DMS53 (cell line): ENCODE measurements at regions not wholly inside any gene's neighbourhood (a gene's known extent, or its start where the extent isn't known, plus 50 kb on each side); places are given as distances from the start of the nearest gene placed in this dataset.

Experiments used
- DNase-seq: peaks from one replicate; lab custom pipeline; 2025; lab: John Stamatoyannopoulos, UW

GRCh38 chr18:29156531-29156930 is 979.6 kb upstream of the CDH2 start:
- no peak for DNase-seq

GRCh38 chr18:29154758-29155725 is 978.1 kb upstream of the CDH2 start:
- no peak for DNase-seq

- DNase-seq = no peak
Observed at GRCh38 chr18:29154196-29154757, 977.3 kb upstream of the CDH2 start.

- no peak for DNase-seq
Observed at GRCh38 chr18:29153091-29153490, 976.2 kb upstream of the CDH2 start.

DNA sequence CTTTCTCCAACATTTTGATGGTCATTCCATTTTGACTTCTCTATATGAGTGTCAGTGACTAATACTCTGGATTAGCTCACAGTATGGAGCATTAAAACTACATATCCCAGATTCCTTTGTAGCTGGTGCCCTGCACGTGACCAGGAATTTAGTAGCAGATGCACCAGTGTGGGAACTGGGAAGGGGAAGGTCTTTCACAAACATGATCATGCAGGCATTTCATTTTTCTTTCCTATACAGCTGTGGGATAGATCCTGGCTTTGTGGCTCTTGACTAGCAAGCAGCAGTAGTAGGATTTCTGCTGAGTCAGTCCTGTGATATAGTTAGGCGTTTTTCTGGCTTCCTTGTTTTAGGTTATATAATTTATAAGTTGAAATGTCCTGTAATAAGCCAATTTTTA is 971.0 kb upstream of the CDH2 start:
- DNase-seq = peak; percentile 75

DNA sequence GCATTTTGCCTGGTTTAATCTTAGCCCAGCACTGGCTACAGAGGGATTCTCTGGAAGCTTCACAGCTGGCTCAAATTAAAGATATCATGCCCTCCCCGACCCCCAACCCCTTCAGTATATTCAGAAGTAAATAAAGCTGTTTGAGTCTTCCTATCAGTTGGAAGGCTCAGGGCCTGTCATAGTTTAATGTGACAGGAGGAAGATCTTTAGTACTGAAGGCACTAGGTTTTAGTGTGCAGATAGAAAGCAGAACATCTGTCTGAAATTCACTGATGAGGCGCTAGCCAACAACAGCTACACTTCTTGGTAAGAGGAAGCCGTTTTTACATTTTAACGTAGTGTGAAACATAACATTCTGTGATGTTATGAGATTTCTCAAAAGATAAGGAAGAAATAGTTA is 969.1 kb upstream of the CDH2 start:
- DNase-seq = no peak

- DNase-seq = no peak
Observed at GRCh38 chr18:29140590-29140989, 963.7 kb upstream of the CDH2 start.

GRCh38 chr18:29137773-29138495 is 961.0 kb upstream of the CDH2 start:
- no peak for DNase-seq

GRCh38 chr18:29123706-29124530 is 947.0 kb upstream of the CDH2 start:
- peak; percentile 46 for DNase-seq

- DNase-seq = no peak
Observed at GRCh38 chr18:29104671-29105070, 927.7 kb upstream of the CDH2 start.

DNA sequence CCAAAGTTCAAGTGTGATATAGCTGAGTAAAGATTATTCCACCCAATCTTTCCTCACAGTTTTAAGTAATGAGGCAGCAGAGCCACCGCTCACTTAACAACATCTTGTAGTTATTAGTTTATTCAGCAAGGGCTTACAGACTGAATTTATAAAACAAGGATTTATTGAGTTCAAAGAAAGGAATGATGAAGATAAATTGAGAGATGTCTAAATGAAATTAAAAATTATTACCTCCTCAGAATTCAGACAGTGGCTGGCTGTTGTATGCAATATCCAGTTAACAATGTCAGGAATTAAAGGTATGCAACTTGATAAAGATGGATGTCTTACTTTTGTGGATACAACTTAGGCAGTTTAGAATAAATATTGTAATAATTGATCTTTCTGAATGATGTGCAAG is 927.3 kb upstream of the CDH2 start:
- DNase-seq = no peak

GRCh38 chr18:29096079-29096770 is 919.3 kb upstream of the CDH2 start:
- peak; percentile 12 for DNase-seq

DNA sequence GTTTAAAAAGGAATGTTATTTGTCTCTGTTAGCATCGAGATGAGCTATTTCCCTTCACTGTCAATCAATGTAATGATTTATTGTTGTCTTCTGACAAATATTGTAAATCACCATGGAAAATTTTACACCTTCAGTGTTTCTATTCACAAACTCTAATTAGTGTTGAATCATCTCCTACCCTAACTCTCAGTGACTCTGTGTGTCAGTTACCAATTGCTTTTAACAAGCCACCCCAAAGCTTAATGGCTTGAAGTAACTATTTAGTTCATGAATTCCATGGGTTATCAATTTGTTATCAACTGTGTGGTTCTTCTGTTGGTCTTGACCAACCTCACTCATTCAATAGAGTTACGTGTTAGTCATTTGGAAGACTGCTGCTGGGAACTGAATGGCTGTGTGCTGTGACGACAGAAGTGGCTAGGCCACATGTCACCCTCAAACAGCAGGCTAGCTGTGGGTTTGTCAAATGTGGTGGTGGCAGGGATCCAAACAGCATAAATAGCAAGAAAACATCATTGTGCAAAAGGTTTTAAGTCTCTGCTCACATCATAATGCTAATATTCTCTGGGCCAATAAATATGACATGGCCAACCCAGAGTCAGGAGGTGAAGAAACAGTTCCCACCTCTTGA is 910.8 kb upstream of the CDH2 start:
- no peak for DNase-seq

- peak; percentile 5 for DNase-seq
Observed at GRCh38 chr18:29084120-29084519, 907.2 kb upstream of the CDH2 start.

DNA sequence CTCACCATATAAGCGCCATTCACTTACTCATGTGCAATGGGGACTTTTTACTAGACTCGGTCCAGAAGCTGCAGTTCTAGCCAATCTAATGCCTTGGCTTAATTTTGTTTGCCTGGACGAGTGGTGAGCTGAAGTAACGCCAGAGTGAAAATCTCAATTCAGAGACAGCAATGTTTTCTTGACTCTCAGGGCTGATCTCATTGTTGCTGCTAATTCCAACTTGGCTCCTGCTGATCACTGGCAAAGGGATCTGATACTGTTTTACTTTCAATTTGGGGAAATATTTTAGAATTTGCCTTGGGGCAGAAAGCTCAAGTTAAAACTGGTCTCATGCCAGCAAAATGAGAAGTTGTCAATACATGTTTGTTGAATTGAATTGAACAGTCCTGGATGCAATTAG is 906.6 kb upstream of the CDH2 start:
- no peak for DNase-seq

DNA sequence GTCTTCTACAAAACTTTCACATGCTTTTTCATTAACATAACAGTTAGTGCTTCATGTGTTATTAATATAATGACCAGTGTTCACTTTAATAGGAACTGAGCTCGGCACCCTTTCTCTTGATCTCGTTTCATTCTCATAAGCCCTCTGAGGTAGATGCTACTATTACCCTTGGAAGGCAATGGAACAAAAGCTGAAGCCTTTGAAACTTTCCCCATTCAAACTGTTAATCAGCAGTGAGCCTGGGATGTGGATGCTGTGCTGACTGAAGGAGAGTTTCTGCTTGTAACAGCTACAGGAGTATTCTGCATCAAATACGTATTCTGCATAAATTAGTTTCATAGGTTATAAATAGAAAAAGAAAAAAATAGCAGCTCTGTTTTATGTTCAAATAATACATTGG is 904.0 kb upstream of the CDH2 start:
- DNase-seq = no peak

DNA sequence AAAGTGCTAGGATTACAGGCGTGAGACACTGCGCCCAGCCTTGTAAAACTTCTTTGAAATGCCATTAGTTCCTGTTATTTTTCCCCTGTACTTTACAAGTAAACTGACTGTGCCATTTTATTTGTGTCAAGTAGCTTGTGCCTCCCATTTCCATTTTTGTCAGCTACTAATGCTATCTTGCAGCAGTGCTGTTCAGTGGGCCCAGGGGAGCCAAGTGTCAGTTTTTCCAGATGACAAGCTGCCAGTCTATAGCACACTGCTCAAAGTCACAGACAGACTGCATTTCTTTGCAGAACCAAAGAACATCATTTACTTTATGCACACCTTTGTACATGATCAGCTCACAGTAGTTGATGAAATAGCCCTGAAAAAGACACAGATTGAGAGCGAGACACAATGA is 901.3 kb upstream of the CDH2 start:
- no peak for DNase-seq

DNA sequence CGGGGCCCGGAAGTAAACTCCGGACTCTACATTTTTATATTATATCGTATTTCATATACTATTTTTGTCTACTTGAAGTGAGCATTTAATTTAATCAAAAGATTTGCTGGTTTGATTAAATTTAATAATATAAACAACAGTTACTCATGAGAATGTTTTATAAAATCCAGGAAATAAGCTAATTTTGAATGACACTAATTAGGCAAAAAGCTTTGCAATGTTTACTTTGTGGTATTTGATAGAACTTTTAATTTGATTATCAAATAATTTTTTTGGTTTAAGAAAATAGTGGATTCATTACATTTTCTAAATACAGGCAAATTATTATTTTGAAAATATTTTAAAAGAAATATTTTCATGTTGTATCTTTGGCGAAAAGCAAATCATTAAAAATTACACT is 900.4 kb upstream of the CDH2 start:
- no peak for DNase-seq

DNA sequence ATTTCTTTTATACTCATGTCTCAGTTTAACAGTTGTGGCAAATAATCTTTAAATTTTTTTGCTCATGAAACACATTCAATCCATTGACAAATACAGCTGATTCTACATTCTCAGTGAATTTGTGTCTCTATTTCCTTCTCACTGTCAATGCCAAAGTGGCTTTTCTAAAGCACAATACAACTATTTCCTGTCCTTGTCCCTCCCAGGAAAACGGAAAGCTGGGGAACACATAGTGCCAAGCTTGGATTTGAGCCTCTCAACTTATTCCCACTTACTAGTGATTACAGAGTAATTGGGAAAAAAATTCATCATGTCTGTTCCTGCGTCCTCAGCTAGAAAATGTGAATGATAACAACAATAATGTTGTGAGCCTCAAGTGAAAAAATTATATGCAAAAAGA is 899.7 kb upstream of the CDH2 start:
- no peak for DNase-seq

DNA sequence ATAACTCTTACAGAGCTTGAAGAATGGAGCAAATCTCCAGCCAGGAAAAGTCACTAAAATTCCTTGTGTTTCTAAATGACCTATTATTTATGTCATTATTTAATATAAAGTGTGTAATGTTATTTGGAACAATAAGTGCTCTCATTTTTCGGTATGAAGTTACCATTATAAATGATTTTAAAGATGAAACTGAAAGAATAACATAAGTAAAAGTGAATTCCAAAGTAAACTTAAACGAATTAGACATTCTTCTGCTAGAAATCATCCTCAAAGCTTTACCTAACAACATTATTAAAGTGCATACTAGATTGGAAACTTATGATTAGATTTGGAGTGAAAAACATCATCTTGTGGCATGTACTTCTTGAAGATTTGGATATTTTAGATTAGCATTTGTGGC is 897.2 kb upstream of the CDH2 start:
- DNase-seq = no peak

GRCh38 chr18:29071869-29072268 is 894.9 kb upstream of the CDH2 start:
- no peak for DNase-seq
